IPS DF 19.7 (cell line): ENCODE measurements at regions not wholly inside any gene's neighbourhood (a gene's known extent, or its start where the extent isn't known, plus 50 kb on each side); places are given as distances from the start of the nearest gene placed in this dataset.

Source experiments
- DNase-seq: peaks from one replicate; pipeline ENCODE4 v3.0.0-alpha.2; 2013; ENCODE audit warnings: low read depth, low spot score

DNA sequence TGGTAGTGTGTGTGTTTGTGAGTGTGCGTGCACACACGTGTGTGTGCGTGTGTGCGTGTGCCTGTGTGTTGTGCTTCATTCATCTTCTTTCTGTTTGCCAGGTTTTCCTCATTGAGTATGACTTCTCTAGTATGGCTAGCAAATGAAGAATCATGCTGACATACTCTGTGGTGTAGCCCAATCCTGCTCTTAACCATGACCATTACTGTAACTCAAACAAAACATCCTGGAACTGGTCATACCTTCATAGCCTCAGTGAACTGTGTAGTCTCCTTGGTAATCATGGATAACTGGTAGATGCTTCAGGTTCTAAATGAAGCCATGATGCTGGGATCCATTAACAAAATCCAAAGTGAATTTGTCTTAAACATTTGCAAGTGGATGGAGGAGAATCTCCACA is 1117.7 kb downstream of the BCL11B start:
- DNase-seq: no peak

DNA sequence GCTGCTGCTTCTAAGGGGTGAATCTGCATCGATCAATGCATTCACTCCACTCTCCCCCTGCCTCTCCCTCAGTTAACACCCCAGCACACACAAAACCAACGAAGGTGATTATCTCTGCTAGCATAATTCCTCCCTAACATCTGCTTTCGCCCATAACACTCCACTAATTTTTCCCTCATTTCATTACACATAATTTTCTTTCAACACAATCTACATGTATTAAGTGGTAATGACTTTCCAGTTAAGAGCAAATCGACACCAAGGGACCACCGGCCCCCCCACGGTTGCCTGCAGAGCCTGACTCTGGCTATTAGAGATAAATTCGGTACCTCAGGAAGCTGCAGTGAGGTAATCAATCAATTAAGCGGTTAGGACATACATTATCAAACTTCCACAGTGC is 1115.6 kb downstream of the BCL11B start:
- no peak for DNase-seq

DNA sequence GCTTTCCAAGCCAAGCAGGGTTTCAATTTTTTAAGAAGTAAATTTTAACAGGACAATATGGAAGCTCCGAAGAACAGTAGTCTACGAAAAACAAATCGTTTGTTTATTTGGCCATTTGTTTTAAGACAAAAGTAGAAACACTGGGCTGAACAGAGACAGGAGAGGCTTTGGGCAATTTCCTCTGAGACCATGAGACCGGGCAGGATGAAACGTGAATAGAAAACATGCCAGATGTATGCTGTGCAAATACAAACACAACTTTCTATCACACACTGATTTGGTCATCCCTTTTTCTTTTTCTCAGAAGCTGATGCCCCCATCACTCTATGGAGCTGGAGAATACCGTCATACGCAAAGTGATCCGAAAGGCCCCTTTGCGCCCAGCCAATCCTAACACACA is 1111.1 kb downstream of the BCL11B start:
- DNase-seq: no peak

DNA sequence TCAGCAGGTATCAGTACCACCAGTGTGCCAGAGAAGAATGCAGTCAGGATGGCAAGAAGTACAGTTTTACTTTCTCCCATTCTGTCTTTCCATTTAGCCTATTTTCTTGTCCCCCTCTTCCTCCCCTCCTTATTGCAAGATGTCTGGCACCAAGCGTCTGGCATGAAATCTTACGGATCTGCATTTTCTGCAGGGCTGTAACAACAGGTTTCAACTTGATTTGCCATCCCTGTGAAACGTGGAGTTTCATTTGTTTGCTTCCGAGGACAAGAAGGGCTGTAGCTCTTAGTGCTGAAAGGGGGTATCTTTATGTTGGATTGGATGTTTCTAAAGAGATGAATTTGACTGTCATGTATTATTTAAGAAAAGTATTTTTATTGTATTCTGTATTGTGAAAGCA is 1110.6 kb downstream of the BCL11B start:
- no peak for DNase-seq

DNA sequence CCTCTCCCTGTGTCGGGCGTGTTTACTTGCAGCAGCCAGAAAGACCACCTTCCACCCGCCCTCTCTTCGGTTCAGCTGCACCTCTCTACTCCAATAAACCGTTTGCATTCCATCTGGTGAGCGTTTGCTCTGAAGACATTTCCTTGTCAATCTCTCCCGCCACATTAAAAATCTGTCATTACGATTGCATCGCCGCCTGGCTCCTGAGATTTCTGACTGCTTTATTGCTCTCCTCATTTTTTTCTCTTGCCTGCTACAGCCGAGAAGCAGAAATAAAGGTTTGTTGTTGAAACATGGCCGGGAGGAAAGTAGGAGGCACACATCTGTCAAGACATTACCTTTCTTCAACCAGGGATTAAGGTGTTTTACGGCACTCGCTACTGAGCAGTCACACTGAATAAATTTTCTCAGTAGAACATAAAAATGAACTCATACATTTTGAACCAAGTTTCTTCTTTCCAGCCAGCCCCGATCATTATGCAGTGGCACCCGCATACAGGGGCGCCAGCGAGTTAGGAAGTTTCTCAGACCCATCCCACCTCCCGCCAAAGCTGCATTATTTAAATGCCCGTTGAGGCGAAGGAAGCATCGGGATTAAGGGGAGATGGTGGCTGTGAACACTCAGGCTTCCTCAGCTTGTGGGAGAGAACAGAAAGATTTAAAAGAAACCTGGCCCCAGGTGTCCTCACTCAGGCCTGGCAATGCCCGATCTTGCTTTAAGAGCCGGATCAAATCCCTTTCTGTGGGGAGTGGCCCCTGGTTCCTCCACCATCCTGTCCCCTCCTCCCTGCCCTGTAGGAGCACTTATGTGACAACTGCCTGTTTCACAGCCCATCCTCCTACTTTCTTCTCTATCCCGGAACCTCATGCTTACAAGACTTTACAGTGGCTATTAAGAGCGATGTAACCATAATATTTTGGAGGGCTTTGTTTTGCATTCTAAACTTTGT is 1108.9 kb downstream of the BCL11B start:
- no peak for DNase-seq

DNA sequence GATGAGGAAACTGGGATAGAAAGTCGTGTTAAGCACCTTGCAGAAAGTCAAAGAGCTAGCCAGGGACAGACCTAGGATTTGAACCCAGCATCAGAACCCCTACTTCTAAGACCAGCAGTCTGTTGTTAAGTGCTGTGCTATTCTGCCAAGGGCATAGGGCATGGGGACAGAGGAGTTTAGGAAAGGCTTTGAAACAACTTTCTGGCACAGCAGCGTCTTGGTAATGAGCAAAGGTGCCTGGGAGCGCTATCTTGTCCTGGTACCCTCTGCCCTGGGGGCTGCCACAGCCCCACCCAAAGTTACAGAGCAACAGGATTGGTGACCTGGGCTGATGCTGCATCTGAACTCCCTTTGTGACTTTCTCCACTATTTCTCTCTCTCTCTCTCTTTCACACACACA is 1108.1 kb downstream of the BCL11B start:
- DNase-seq: no peak

DNA sequence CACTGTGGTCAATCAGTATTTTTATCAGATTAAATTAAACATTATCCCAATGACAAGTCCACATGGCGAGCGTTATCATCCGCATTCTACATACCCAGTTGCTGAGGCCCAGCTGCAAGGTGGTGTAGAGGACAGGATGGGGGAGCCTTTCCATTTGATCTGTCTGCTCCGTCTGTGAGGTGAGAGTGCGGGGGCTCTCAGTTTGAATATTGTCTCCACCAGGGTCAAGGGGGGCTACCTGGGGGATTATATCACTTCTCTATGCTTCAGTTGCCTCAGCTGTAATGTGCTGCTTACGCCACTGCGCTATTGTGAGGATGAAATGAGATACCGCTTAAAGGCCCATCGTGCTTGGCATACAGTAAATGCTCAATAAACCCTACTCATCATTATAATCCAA is 1106.0 kb downstream of the BCL11B start:
- no peak for DNase-seq

DNA sequence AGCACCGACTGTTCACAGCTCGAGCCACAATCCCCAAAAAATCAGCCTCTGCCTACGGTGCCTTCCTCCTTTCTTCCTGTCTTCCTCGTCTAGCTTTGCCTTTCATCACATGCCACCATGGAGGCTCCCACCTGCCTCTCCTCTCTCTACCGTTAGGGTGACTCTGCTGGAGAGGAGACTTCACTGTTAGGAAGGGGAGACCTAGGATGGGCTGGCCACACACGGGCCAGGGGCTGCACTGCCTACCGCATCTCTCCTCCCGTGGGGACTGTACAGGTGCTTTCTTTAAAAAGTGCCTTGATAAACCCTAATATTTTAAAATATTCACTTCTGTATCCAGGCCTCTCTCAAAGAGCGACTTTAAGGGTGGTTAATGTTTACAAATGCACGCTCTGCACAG is 1104.7 kb downstream of the BCL11B start:
- DNase-seq: no peak

DNA sequence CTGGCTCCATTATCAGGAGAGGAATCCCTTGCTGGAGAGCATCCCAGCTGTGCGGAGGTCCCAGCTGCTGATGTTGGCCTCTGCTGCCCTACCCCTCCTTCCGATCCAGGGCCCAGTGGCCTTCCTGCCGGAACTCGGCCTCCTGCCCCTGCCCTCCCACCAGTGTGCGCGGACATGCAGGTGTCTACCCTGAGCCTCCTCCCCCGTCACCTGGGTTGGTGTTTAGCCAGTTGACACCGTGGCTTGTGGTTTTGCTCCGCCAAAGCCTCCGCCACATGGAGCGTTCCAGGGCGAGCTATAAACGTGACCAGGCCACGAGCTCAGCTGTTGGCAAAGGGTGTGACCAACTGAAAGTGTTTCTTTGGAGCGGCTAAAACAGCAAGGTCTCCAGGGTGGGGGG is 1104.3 kb downstream of the BCL11B start:
- DNase-seq: no peak

DNA sequence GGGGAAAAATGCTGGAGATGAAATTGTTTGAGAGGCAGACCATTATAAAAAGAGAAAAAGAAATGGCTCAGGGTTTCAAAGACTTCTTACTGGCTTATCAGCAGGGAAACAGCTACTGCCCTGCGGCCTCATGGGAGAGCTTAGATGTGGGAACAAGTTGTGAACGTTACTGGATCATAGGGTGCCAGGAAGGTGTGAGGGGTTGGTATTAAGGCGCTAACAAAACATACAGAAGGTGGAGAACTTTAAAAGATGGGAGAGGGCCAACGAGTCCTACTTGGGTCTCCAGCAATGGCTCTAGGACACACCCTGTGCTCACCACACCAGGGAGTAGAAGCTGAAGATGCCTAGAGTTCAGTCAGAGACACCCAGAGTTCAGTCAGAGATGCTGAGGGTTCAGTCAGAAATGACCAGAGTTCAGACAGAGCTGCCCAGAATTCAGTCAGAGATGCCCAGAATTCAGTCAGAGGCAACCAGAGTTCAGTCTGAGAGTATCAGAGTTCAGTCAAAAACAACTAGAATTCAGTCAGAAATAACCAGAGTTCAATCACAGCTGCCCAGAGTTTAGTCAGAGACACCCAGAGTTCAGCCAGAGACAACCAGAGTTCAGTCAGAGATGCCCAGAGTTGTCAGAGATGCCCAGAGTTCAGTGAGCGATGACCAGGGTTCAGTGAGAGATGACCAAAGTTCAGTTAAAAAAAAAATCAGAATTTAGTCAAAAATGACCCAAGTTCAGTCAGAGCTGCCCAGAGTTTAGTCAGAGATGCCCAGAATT is 1103.6 kb downstream of the BCL11B start:
- no peak for DNase-seq

DNA sequence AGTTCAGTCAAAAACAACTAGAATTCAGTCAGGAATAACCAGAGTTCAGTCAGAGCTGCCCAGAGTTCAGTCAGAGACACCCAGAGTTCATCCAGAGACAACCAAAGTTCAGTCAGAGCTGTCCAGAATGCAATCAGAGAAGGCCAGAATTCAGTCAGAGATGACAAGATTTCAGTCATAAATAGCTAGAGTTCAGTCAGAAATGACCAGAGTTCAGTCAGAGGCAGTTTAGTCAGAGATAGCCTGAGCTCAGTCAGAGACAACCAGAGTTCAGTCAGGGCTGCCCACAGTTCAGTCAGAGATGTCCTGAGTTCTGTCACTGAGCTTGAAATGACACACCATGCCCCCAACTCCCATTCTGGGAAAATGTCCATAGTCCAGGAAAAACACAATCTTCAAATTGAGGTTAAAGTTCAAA is 1102.8 kb downstream of the BCL11B start:
- no peak for DNase-seq

DNA sequence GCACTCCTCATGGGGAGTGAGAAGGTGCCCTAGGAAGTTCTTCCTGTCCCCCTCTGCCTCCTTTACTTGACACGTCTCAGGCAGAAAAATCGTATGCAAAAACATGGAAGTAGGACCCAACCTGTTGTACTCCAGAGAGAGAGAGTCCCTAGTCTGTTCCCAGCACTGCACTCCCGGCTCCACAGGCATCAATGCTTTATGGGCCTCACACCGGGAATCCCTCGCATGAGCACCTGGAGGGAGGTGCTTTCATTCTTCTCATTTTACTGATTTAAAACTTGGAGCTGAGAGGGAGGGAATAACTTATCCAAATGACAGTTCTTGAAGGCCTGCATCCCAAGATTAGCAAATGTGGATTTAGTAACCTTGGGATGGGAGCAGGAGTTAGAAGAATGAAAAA is 1101.4 kb downstream of the BCL11B start:
- no peak for DNase-seq

DNA sequence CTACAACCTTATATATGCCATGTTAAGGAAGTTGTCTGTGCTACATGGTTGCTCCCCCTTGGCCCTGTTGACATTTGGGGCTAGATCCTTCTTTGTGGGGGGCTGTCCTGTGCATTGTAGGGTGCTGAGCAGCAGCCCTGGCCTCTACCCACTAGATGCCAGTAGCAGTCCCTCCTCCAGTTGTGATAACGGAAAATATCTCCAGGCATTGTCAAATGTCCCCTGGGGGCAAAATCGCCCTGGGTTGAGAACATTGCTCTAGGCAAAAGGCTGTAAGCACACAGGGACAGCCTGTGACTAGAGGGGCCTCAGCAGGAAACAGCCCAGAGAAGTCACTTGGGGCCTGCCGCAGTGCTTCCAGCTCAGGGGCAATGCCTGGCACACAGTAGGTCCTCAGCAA is 1100.3 kb downstream of the BCL11B start:
- no peak for DNase-seq

DNA sequence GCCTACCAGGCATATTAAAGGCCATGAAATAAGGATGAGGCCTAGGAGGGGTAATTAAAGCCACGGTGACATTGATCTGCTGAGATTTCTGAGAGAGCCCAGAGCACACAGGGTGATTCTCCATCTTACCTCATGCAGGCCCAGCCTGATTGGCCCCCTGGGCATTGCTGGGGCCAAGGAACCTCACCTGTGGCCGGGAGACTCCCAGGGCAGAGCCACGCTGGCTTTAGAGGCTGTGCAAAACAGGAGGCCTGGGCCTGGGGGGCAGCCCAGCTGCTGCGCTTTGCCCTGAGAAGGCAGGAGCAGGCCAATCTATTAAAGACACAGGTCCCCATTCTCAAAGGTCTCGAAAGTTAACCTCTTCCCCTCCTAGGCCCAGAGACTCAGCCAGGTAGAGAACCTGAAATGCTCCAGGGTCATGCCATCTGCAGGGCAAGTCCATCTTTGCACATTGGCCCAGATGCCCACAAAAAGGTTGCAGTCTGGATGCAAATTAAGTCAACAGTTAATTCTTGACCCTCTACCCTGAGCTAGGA is 1099.7 kb downstream of the BCL11B start:
- DNase-seq: no peak

DNA sequence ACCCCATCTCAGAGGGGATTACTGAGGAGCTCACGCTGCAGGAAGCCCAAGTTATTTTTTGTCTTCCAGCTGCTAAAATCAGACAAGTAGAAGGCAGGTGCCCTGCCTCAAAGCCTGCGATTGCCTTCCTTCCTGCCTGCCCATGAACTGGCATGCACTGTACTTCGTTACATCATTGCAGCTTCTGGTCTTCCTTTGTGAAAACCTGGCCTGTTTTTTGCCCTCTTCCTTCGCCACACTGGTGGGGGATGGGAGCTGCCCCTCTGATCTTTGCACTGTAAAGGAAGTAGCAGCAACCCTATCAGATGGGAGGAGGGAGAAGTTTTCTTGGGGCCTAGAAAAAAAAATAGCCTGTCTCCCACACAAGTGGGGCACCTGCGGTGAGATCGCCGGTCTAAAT is 1098.7 kb downstream of the BCL11B start:
- no peak for DNase-seq

DNA sequence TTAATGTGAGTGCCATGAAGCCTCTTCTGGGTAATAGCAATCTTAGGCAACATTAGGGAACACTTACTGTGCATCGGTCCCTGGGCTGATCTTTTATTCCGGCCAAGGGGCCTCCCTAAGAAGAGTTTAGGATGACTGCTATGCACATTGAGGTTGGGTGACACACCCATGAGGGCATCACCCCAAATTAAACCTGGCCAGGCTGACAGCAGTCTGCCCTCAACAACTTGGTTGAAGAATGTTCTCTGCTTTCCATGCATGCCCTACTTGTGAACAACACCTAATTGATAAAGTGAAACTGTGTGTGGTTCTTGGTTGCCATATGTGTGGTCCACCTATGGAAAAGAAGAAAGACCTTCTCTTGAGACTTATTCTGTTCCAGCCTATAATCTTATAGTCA is 1098.0 kb downstream of the BCL11B start:
- DNase-seq: no peak

DNA sequence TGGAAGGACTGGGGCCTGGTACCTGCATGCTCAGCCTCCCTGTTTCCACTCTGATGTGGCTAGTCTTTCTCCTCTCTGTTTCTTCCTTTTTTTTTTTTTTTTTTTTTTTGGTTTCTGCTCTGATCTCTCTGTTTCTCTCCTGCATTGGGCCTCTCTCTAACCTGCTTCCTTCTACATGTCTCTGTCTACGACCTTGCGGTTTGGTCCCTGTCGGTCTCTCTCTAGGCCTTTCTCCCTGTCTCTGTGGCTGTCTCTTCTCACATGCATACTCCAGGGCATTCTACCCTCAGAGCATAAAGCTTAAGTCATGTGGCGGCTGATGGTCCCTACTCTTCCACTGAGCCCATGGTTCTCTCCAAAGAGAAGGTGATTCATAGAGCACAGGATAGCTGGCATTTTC is 1096.6 kb downstream of the BCL11B start:
- no peak for DNase-seq

DNA sequence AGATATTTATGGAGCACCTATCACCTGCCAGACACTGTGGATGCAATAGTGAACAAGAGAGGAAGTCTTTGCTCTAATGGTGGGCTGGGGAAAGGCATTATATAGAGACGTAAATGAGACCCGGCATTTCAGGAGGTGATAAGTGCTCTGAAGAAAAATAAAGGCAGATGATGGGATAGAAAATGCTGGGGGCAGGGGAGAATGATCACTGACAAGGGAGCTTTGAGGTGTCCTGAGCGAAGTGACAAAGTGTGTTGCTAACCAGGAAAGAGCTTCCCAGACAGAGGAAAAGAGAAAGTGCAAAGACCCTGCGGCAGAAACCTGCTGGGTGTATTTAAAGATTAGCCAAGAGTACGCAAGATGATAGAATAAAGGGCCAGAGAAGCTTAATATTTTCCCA is 1096.1 kb downstream of the BCL11B start:
- no peak for DNase-seq

DNA sequence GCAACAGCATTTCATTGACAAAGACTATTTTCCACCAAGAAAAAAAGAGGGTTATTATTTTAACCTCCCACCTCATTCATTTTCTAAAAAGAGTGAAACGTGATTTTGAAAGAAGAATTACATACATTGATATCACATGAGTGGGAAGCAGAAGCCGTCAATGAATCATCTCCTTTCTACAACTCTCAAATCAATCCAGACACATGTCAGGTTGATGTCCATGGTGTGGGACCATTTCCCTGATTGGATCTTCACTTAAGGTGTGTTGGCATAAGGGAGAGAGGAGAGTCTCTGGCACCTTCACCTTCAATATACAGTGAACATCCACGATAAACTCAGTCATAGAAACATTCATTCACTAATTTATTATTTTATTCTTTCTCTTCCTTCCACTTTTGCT is 1095.1 kb downstream of the BCL11B start:
- no peak for DNase-seq

DNA sequence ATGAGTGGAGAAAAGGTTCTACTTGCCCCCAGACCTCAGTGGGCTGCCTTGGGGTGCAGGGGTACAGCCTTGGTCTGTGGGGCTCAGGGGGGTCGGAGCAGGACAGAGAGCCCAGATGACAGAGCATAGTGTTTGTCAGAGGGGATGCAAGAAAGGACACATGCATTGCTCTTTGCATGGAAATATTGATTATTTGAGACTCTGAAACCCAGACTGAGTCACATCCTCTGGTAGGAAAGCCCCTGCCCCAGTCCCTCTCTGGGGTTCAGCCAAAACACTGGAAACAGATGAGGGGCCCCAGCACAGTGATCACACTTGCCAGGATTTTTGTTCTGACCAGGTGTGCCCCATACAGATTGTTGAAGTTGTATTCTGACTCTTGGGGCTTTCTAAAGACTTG is 1094.4 kb downstream of the BCL11B start:
- DNase-seq: no peak

DNA sequence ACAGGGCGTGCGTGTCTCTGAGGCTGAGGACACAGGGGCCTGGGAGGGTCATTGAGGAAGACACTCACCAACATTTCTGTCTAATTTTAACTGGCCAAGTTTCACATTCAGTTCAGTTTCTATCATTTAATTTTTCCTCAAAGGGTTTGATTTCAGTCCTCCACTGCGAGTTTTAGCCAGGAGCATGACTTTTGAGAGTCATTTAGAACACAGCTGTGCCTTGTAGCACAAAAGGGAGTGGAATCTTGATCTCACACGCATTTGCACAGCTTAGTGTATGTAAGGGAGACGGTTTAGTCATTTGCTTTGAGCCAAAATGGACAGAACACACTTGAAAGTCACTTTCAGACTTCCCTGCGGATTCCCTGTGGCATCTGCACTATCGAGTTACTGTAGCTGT is 1090.8 kb downstream of the BCL11B start:
- DNase-seq: no peak

DNA sequence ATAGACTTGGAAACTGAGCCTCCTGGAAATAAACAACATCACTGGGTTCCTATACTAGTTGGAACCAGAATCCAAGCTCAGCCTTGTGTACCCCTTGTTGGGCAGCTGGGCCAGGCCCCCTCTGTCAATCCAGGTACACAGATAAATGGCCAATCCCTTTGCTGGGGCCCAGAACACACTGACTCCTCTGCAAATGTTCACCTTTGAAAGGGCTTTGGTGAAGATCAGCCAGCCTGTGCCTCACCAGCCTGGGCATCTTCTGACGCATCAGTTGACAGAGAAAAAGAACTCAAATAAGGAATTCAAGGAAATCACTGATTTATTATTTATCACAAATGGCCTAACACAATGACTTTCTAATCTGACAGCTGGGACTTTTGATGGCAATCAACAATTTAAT is 1090.2 kb downstream of the BCL11B start:
- DNase-seq: no peak
